Ishikawa (cell line): ENCODE measurements at regions not wholly inside any gene's neighbourhood (a gene's known extent, or its start where the extent isn't known, plus 50 kb on each side); places are given as distances from the start of the nearest gene placed in this dataset.

Experiments
- CREB1 ChIP-seq: IDR thresholded peaks from 2 replicates; pipeline ENCODE4 v1.6.1; 2012; ENCODE audit warnings: low read depth
- EGR1 ChIP-seq: IDR thresholded peaks from 2 replicates; pipeline ENCODE4 v1.6.1; 2012
- EP300 ChIP-seq: IDR thresholded peaks from 2 replicates; pipeline ENCODE4 v1.6.1; 2012; ENCODE audit warnings: borderline replicate concordance
- FOXM1 ChIP-seq: IDR thresholded peaks from 2 replicates; pipeline ENCODE4 v1.6.1; 2012; ENCODE audit warnings: low read depth, borderline replicate concordance
- MAX ChIP-seq: IDR thresholded peaks from 2 replicates; pipeline ENCODE4 v1.6.1; 2012
- RAD21 ChIP-seq: IDR thresholded peaks from 2 replicates; pipeline ENCODE4 v1.6.1; 2012; ENCODE audit warnings: low read depth
- REST ChIP-seq: IDR thresholded peaks from 2 replicates; pipeline ENCODE4 v1.6.1; 2012; ENCODE audit warnings: low read depth, mild to moderate bottlenecking
- TEAD4 ChIP-seq: IDR thresholded peaks from 2 replicates; pipeline ENCODE4 v1.6.1; 2012
- USF1 ChIP-seq: IDR thresholded peaks from 2 replicates; pipeline ENCODE4 v1.6.1; 2012

DNA sequence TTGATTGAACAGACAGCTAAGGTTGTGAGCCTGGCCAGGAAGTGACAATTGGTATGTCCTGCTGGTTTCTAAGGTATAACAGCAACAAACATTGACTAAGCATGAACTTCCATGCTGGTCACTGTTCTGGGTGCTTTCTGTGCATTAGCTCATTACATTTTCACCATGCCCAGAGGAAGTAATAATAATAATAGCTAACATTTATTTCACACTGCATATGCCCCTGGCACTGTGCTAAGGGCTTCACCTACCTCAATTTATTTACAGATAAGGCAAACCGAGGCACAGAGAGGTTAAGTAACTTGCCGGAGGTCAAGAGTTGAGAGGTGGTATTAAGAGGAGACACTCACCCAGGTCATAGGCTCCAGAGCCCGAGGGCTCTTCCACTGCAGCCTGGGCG is 113.6 kb downstream of the PDCL3 start:
- TF ChIP-seq FOXM1, result no peak
- TF ChIP-seq CREB1, result no peak
- TF ChIP-seq EP300, result no peak
- no peak for TF ChIP-seq EGR1
- TF ChIP-seq USF1, result no peak
- TF ChIP-seq TEAD4, result no peak
- no peak for TF ChIP-seq REST
- no peak for TF ChIP-seq RAD21
- no peak for TF ChIP-seq MAX
